ENCODE measurements at regions not wholly inside any gene's neighbourhood (a gene's known extent, or its start where the extent isn't known, plus 50 kb on each side); places are given as distances from the start of the nearest gene placed in this dataset.

DNA sequence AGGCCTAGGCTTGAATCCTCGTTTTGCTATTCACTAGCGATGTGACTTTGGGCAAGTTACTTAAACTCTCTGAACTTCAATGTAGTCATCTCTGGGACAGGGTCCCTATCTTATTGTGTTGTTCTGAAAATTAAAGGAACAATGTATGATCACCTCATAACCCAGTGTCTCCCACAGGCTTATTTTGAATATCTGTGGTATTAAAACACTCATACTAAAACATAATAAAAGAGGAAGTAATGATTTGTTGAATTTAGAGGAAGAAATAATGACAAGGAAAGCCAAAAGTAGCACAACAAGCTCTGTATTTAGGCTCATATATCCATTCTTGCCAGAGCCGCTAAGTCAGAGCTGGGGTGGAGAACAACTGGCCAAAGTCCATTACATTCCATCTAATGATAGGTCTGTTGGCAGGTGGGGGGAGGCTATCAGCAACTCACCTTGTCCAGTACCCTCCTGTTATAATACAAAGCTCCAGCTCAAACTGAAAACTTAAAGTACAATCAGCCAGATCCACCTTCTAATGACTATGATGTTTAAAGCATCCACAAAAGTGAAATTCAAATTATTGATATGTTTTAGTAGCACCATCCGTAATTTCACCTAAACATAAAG, 64.5 kb upstream of the LSM6 start:
- H3K4me3 ChIP-seq (ENCODE audit: control insufficient read depth in 2 of 3, extremely low read depth in 1 of 3, insufficient read depth in 2 of 3, low read depth in 1 of 3, low read length in 3 of 3), result no peak overlapping the region
- no peak for DNase-seq (ENCODE audit: low read depth, low spot score)
- FAIRE-seq, result no peak
- H4K20me1 ChIP-seq (ENCODE audit: control insufficient read depth, extremely low read depth, insufficient read depth, low read length), result no peaks in the 10 kb centered on the region
- H3K9ac ChIP-seq (ENCODE audit: control insufficient read depth, extremely low read depth, insufficient read depth, low read length), result no peak overlapping the region
- no peak overlapping the region for H3K27ac ChIP-seq (ENCODE audit: control insufficient read depth, insufficient read depth, low read length)
- H3K79me2 ChIP-seq (ENCODE audit: control insufficient read depth, insufficient read depth, low read length), result no peaks in the 10 kb centered on the region
- no peaks in the 10 kb centered on the region for H3K9me1 ChIP-seq (ENCODE audit: control insufficient read depth, extremely low read depth, insufficient read depth, low read length)
- H3K9me3 ChIP-seq (ENCODE audit: control insufficient read depth, low read depth, low read length), result no peaks in the 10 kb centered on the region
- H3K27me3 ChIP-seq (ENCODE audit: control insufficient read depth, extremely low read depth, insufficient read depth, low read length), result no peaks in the 10 kb centered on the region
- TF ChIP-seq EZH2 (IDR thresholded peaks at IDR 0.05; ENCODE audit: low read length), result no peak
- TF ChIP-seq, protein P1, sequence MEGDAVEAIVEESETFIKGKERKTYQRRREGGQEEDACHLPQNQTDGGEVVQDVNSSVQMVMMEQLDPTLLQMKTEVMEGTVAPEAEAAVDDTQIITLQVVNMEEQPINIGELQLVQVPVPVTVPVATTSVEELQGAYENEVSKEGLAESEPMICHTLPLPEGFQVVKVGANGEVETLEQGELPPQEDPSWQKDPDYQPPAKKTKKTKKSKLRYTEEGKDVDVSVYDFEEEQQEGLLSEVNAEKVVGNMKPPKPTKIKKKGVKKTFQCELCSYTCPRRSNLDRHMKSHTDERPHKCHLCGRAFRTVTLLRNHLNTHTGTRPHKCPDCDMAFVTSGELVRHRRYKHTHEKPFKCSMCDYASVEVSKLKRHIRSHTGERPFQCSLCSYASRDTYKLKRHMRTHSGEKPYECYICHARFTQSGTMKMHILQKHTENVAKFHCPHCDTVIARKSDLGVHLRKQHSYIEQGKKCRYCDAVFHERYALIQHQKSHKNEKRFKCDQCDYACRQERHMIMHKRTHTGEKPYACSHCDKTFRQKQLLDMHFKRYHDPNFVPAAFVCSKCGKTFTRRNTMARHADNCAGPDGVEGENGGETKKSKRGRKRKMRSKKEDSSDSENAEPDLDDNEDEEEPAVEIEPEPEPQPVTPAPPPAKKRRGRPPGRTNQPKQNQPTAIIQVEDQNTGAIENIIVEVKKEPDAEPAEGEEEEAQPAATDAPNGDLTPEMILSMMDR (optimal IDR thresholded peaks at IDR 0.05 in 1 of 3, IDR thresholded peaks at IDR 0.05 in 1 of 3, conservative IDR thresholded peaks at IDR 0.05 in 1 of 3; ENCODE audit: extremely low read depth in 1 of 3, insufficient read depth in 2 of 3, low read length in 3 of 3), result no peak
- H3K36me3 ChIP-seq (ENCODE audit: control insufficient read depth in 2 of 2, extremely low read depth in 1 of 2, insufficient read depth in 2 of 2, low read length in 2 of 2), result no peaks in the 10 kb centered on the region
- no peaks in the 10 kb centered on the region for H3K4me1 ChIP-seq (ENCODE audit: control insufficient read depth, extremely low read depth, insufficient read depth, low read length)
- H3K4me2 ChIP-seq (ENCODE audit: control insufficient read depth, extremely low read depth, insufficient read depth, low read depth, low read length), result no peak overlapping the region
- no peak overlapping the region for H2AFZ ChIP-seq (ENCODE audit: control insufficient read depth, low read length)
- dilution Hi-C loops (cut with MboI; ENCODE audit: extremely low pct_ligation_motif_present, low sequenced_read_pairs), result no loop called here

DNA sequence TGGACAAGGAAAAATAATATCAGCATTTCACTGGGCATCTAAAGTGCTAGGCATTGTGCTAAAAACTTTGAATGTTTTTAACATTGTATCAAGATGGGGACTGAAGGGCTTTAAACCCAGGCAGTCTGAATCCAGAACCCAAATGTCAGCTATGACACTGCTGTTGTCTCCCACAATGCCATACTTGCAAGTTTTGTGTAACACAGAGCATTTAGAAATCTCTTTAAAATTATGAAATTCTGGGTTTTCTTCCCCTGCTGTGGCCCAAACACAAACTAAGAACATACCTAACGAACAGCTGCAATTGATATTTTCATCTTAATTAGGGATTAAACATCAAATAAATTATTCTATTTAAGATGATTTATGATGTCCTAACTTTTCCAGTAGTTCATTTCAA, 66.8 kb upstream of the LSM6 start:
- TF ChIP-seq, protein P1 (optimal IDR thresholded peaks at IDR 0.05 in 1 of 3, IDR thresholded peaks at IDR 0.05 in 1 of 3, conservative IDR thresholded peaks at IDR 0.05 in 1 of 3; ENCODE audit: extremely low read depth in 1 of 3, insufficient read depth in 2 of 3, low read length in 3 of 3), result no peak
- no peak for TF ChIP-seq EZH2 (IDR thresholded peaks at IDR 0.05; ENCODE audit: low read length)
- no peak overlapping the region for H3K4me2 ChIP-seq (ENCODE audit: control insufficient read depth, extremely low read depth, insufficient read depth, low read depth, low read length)
- H3K27ac ChIP-seq (ENCODE audit: control insufficient read depth, insufficient read depth, low read length), result no peak overlapping the region
- no peak overlapping the region for H3K9ac ChIP-seq (ENCODE audit: control insufficient read depth, extremely low read depth, insufficient read depth, low read length)
- H3K4me1 ChIP-seq (ENCODE audit: control insufficient read depth, extremely low read depth, insufficient read depth, low read length), result no peaks in the 10 kb centered on the region
- H3K79me2 ChIP-seq (ENCODE audit: control insufficient read depth, insufficient read depth, low read length), result no peaks in the 10 kb centered on the region
- DNase-seq (ENCODE audit: low read depth, low spot score) (no peak), FAIRE-seq (no peak)
- H3K36me3 ChIP-seq (ENCODE audit: control insufficient read depth in 2 of 2, extremely low read depth in 1 of 2, insufficient read depth in 2 of 2, low read length in 2 of 2), result no peaks in the 10 kb centered on the region
- no peak overlapping the region for H3K4me3 ChIP-seq (ENCODE audit: control insufficient read depth in 2 of 3, extremely low read depth in 1 of 3, insufficient read depth in 2 of 3, low read depth in 1 of 3, low read length in 3 of 3)
- no peaks in the 10 kb centered on the region for H3K9me3 ChIP-seq (ENCODE audit: control insufficient read depth, low read depth, low read length)
- no peaks in the 10 kb centered on the region for H4K20me1 ChIP-seq (ENCODE audit: control insufficient read depth, extremely low read depth, insufficient read depth, low read length)
- dilution Hi-C loops (cut with MboI; ENCODE audit: extremely low pct_ligation_motif_present, low sequenced_read_pairs), result no loop called here
- no peaks in the 10 kb centered on the region for H3K27me3 ChIP-seq (ENCODE audit: control insufficient read depth, extremely low read depth, insufficient read depth, low read length)
- no peaks in the 10 kb centered on the region for H3K9me1 ChIP-seq (ENCODE audit: control insufficient read depth, extremely low read depth, insufficient read depth, low read length)
- H2AFZ ChIP-seq (ENCODE audit: control insufficient read depth, low read length), result no peak overlapping the region

All from keratinocyte (primary cell).